ENCODE measurements at regions not wholly inside any gene's neighbourhood (a gene's known extent, or its start where the extent isn't known, plus 50 kb on each side); places are given as distances from the start of the nearest gene placed in this dataset.

GRCh38 chr10:131748831-131749766 is 151.7 kb upstream of the PPP2R2D start (continued):
- TF ChIP-seq SRSF9 (IDR thresholded peaks at IDR 0.05; ENCODE audit: borderline replicate concordance, insufficient read depth, low read depth, low read length, poor library complexity, severe bottlenecking) (no peak), ZIK1 (CRISPR knock-in tag; IDR thresholded peaks at IDR 0.05; ENCODE audit: borderline replicate concordance, low read depth) (0 out of 2 replicates have a peak, but pooled peaks have one; percentile 11), POLR2A (IDR thresholded peaks at IDR 0.05; ENCODE audit: insufficient read depth in 1 of 2, low read depth in 2 of 2, low read length in 2 of 2) (no peak), HMG20A (CRISPR knock-in tag; IDR thresholded peaks at IDR 0.05; ENCODE audit: borderline replicate concordance) (no peak), UBTF (CRISPR knock-in tag; IDR thresholded peaks at IDR 0.05) (peak; percentile 38), ZBTB7A (CRISPR knock-in tag; IDR thresholded peaks at IDR 0.05) (0 out of 2 replicates have a peak, but pooled peaks have one; percentile 42), ZNF143 (CRISPR knock-in tag; IDR thresholded peaks at IDR 0.05) (0 out of 2 replicates have a peak, but pooled peaks have one; percentile 22), RXRB (CRISPR knock-in tag; IDR thresholded peaks at IDR 0.05; ENCODE audit: borderline replicate concordance) (peak; percentile 47), SSRP1 (CRISPR knock-in tag; IDR thresholded peaks at IDR 0.05) (no peak), CREBL2 (CRISPR knock-in tag; IDR thresholded peaks at IDR 0.05; ENCODE audit: borderline replicate concordance) (no peak), KLF12 (CRISPR knock-in tag; IDR thresholded peaks at IDR 0.05; ENCODE audit: borderline replicate concordance) (no peak), ZNF720 (CRISPR knock-in tag; IDR thresholded peaks at IDR 0.05) (no peak), ZNF644 (CRISPR knock-in tag; IDR thresholded peaks at IDR 0.05; ENCODE audit: low read depth) (no peak), ZNF777 (CRISPR knock-in tag; IDR thresholded peaks at IDR 0.05) (0 out of 2 replicates have a peak, but pooled peaks have one; percentile 53), NR2F1 (CRISPR knock-in tag; IDR thresholded peaks at IDR 0.05) (peak in 1 of 2 experiments; percentile 26; a peak in 1 of 4 replicates)
